Natural killer cell (primary cell): ENCODE measurements at regions not wholly inside any gene's neighbourhood (a gene's known extent, or its start where the extent isn't known, plus 50 kb on each side); places are given as distances from the start of the nearest gene placed in this dataset.
A peak's percentile ranks its signal among the peaks of the same experiment; 100 is the strongest.

Experiments used
- ATAC-seq, 3 donors: fragments of 150-1000 bp in 2 of 3; fragments of 200-7000 bp in 1 of 3; cut with Tn5 transposase; 1 replicate in 1 of 3; 2 replicates in 2 of 3; pipeline ENCODE4 v1.10.0; 2021; ENCODE audit warnings: mild to moderate bottlenecking in 2 of 3, moderate library complexity in 2 of 3
- DNase-seq, 2 donors: peaks; one replicate each; pipeline versions ENCODE4 v3.0.0 to v3.0.0-alpha.2; 2013 to 2021; ENCODE audit warnings: mixed read lengths in 1 of 2
- H3K27ac ChIP-seq: one replicate; pipeline ENCODE4 v1.5.1; 2013; ENCODE audit warnings: mild to moderate bottlenecking, low read length
- H3K27me3 ChIP-seq: one replicate; pipeline ENCODE4 v1.6.1; 2013; ENCODE audit warnings: low read length; ENCODE audit not compliant: control insufficient read depth, insufficient read depth
- H3K36me3 ChIP-seq: one replicate; pipeline ENCODE4 v1.6.1; 2013; ENCODE audit warnings: low read length; ENCODE audit not compliant: control insufficient read depth, insufficient read depth
- H3K4me1 ChIP-seq: one replicate; pipeline ENCODE4 v1.6.1; 2013; ENCODE audit warnings: low read length; ENCODE audit not compliant: control insufficient read depth, insufficient read depth
- H3K4me3 ChIP-seq: one replicate; pipeline ENCODE4 v1.5.1; 2013; ENCODE audit warnings: low read length
- H3K9me3 ChIP-seq: one replicate; pipeline ENCODE4 v1.6.1; 2013; ENCODE audit warnings: low read length; ENCODE audit not compliant: control insufficient read depth, insufficient read depth
- H3K27ac Mint-ChIP-seq, 2 donors: one replicate each; pipeline ENCODE4 v1.8.0; 2022; ENCODE audit warnings: mild to moderate bottlenecking in 2 of 2, mixed read lengths in 2 of 2, moderate library complexity in 1 of 2
- H3K27me3 Mint-ChIP-seq, 2 donors: one replicate each; pipeline ENCODE4 v1.8.0; 2022; ENCODE audit warnings: low read depth in 2 of 2, mixed read lengths in 2 of 2
- H3K36me3 Mint-ChIP-seq: one replicate; pipeline ENCODE4 v1.8.0; 2022; ENCODE audit warnings: mixed read lengths
- H3K4me1 Mint-ChIP-seq, 2 donors: one replicate each; pipeline ENCODE4 v1.8.0; 2022; ENCODE audit warnings: mixed read lengths in 2 of 2
- H3K4me3 Mint-ChIP-seq: one replicate; pipeline ENCODE4 v1.8.0; 2022; ENCODE audit warnings: mild to moderate bottlenecking, moderate library complexity, mixed read lengths
- H3K9me3 Mint-ChIP-seq, 2 donors: one replicate each; pipeline ENCODE4 v1.8.0; 2022; ENCODE audit warnings: mixed read lengths in 2 of 2
- WGBS: methylation state at CpG from one replicate; pipeline ENCODE4 v1.1.7; 2013; ENCODE audit warnings: missing lambda C conversion rate; ENCODE audit not compliant: insufficient coverage; 5-methylcytosine and 5-hydroxymethylcytosine counted together
- intact Hi-C: fragments of 100-400 bp; cut with micrococcal nuclease; formaldehyde crosslinking; loops from one replicate; pipeline ENCODE4 v1.14.2; 2022
- TF ChIP-seq, protein P1 (sequence below): fragments of 200-600 bp; IDR thresholded peaks from one replicate; pipeline ENCODE4 v1.8.0; 2022; ENCODE audit warnings: antibody characterized with exemption

DNA sequence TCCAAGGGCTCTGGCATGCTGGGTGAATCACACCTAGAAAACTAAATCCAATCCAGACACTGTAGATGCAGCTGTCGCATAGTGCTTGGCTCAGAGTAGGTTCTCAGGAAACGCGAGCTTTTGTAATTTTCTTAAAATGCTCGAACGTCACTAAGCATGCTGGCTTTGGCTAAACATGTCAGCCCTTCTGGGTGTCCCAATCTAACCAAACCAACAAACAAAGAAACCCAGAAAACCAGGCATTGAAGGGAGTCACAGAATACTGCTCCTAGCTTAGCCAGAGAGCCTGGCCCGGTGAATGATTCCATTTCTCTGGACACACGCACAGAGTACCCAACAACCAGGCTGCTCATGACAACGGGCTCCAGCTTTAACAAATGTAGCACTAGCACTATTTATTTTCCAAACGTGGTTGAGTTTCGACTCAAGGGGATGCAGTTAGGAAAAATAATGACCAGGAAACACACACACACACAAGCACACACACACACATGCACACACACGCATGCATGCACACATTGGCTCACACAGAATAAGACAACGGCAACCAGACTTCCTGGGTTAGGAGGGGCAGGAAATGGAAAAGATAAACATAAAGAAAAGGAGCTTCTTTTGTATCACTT, 492.6 kb downstream of the MIAT start:
- DNase-seq (no peak), ATAC-seq (peak in 1 of 3 donors; percentile 7)
- intact Hi-C loops = loop anchor here (10.0 kb wide), 1 partner anchor 65 kb away; no protein-coding TSS in a partner anchor
- H3K4me1 ChIP-seq = peaks cover 6% of the 10 kb centered on the region
- no peak overlapping the region for H3K27ac ChIP-seq
- H3K27ac Mint-ChIP-seq = no peak overlapping the region
- TF ChIP-seq, protein P1, sequence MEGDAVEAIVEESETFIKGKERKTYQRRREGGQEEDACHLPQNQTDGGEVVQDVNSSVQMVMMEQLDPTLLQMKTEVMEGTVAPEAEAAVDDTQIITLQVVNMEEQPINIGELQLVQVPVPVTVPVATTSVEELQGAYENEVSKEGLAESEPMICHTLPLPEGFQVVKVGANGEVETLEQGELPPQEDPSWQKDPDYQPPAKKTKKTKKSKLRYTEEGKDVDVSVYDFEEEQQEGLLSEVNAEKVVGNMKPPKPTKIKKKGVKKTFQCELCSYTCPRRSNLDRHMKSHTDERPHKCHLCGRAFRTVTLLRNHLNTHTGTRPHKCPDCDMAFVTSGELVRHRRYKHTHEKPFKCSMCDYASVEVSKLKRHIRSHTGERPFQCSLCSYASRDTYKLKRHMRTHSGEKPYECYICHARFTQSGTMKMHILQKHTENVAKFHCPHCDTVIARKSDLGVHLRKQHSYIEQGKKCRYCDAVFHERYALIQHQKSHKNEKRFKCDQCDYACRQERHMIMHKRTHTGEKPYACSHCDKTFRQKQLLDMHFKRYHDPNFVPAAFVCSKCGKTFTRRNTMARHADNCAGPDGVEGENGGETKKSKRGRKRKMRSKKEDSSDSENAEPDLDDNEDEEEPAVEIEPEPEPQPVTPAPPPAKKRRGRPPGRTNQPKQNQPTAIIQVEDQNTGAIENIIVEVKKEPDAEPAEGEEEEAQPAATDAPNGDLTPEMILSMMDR = no peak
- H3K4me3 ChIP-seq = no peak overlapping the region
- H3K9me3 Mint-ChIP-seq = no peaks in the 10 kb centered on the region
- H3K27me3 Mint-ChIP-seq = peaks cover 18 to 46% of the 10 kb centered on the region in 2 donors
- H3K9me3 ChIP-seq = no peaks in the 10 kb centered on the region
- no peaks in the 10 kb centered on the region for H3K36me3 ChIP-seq
- H3K4me3 Mint-ChIP-seq = no peak overlapping the region
- H3K27me3 ChIP-seq = no peaks in the 10 kb centered on the region
- peaks cover 0 to 5% of the 10 kb centered on the region in 2 donors for H3K4me1 Mint-ChIP-seq
- H3K36me3 Mint-ChIP-seq = no peaks in the 10 kb centered on the region
- 53% methylated on average over 11 of the region's 12 CpGs for WGBS

DNA sequence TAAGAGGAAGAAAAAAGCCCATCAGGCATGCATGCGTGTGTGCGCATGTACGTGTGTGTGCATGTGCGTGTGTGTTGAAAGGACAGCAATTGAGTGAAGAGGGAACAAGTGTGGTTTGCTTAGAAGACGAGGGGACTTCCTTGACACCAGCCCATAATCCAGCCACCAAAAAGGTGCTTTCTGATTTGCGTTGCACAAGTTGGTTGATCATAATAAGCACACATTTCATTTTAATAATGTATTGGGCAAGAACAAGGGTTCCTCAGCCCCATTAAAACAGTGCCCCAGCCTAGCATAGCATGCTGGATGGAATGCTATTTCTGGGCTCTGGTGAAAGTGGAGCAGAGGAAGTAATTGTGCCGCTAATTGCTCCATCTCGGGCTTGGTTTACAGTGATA, 493.2 kb downstream of the MIAT start:
- Mint-ChIP-seq H3K4me3 (no peak overlapping the region), H3K27me3 (peaks cover 18 to 46% of the 10 kb centered on the region in 2 donors), H3K36me3 (no peaks in the 10 kb centered on the region), H3K4me1 (peaks cover 0 to 5% of the 10 kb centered on the region in 2 donors), H3K27ac (no peak overlapping the region), H3K9me3 (no peaks in the 10 kb centered on the region)
- ATAC-seq (peak in 1 of 3 donors; percentile 20), DNase-seq (peak in 1 of 2 donors; percentile 27)
- intact Hi-C loops = no loop called here
- TF ChIP-seq, protein P1 = no peak
- Histone ChIP-seq H3K4me3 (no peak overlapping the region), H3K36me3 (no peaks in the 10 kb centered on the region), H3K27me3 (no peaks in the 10 kb centered on the region), H3K9me3 (no peaks in the 10 kb centered on the region), H3K27ac (no peak overlapping the region), H3K4me1 (peaks cover 6% of the 10 kb centered on the region)
- 3% methylated on average over 6 of the region's 8 CpGs for WGBS

DNA sequence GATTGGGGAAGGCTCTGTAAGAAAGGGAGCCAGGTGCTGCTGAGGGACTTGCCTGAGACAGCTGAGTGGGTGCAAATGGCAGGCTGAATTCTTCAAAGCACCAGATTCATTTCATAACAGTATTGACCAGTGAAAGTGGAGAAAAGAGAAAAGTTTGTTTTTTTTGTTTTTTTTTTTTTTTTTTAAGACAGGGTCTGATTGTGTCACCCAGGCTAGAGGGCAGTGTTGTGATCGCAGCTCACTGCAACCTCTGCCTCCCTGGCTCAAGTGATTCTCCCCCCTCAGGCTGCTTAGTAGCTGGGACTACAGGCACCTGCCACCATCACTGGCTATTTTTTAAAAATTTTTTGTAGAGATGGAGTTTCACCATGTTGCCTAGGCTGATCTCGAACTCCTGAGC, 494.0 kb downstream of the MIAT start:
- WGBS = 84% methylated on average over 1 of the region's 2 CpGs
- no peaks in the 10 kb centered on the region for H3K36me3 ChIP-seq
- no peaks in the 10 kb centered on the region for H3K9me3 ChIP-seq
- TF ChIP-seq, protein P1 = no peak
- no peaks in the 10 kb centered on the region for H3K27me3 ChIP-seq
- intact Hi-C loops = no loop called here
- ATAC-seq (no peak), DNase-seq (no peak)
- Mint-ChIP-seq H3K9me3 (no peaks in the 10 kb centered on the region), H3K27me3 (peaks cover 18 to 46% of the 10 kb centered on the region in 2 donors), H3K27ac (no peak overlapping the region), H3K4me1 (peaks cover 0 to 5% of the 10 kb centered on the region in 2 donors), H3K36me3 (no peaks in the 10 kb centered on the region), H3K4me3 (no peak overlapping the region)
- no peak overlapping the region for H3K4me3 ChIP-seq
- peaks cover 6% of the 10 kb centered on the region for H3K4me1 ChIP-seq
- no peak overlapping the region for H3K27ac ChIP-seq

DNA sequence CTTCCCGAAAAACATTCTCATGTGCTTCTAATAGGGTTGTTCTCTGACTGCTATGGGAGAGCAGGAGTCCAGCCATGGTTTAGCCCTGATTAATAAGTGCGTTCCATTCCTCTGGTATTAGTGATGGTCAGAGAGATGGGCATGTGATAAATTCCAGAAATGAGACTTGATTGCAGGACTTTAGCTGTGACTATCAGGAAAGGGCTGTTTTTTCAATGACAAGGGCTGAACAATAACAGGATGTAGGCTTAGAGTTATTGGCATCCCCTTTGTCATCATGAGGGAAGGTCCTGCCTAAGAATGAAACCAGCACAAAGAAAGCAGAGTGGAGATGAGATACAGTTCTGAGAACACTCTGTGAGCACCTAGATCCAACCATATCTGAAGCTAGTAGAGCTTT, 494.6 kb downstream of the MIAT start:
- ATAC-seq = no peak
- TF ChIP-seq, protein P1 = no peak
- DNase-seq = no peak
- no peaks in the 10 kb centered on the region for H3K27me3 ChIP-seq
- Mint-ChIP-seq H3K27ac (no peak overlapping the region), H3K27me3 (peaks cover 16 to 46% of the 10 kb centered on the region in 2 donors), H3K4me3 (no peak overlapping the region), H3K4me1 (peaks cover 0 to 5% of the 10 kb centered on the region in 2 donors), H3K36me3 (no peaks in the 10 kb centered on the region), H3K9me3 (no peaks in the 10 kb centered on the region)
- peaks cover 6% of the 10 kb centered on the region for H3K4me1 ChIP-seq
- no peak overlapping the region for H3K27ac ChIP-seq
- no peak overlapping the region for H3K4me3 ChIP-seq
- no peaks in the 10 kb centered on the region for H3K9me3 ChIP-seq
- no peaks in the 10 kb centered on the region for H3K36me3 ChIP-seq
- 98% methylated on average over 2 of the region's 2 CpGs for WGBS
- intact Hi-C loops = no loop called here
